PC-3 (cell line): ENCODE measurements at regions not wholly inside any gene's neighbourhood (a gene's known extent, or its start where the extent isn't known, plus 50 kb on each side); places are given as distances from the start of the nearest gene placed in this dataset.
"Not testable (repeated sequence)": the region's sequence is repeated elsewhere in the genome, so short reads cannot be mapped to it uniquely, and the experiment has no call there.

Experiments
- ATAC-seq: fragments of 200-7000 bp; cut with Tn5 transposase; 2 replicates; pipeline ENCODE4 v1.9.1; 2020; ENCODE audit warnings: mild to moderate bottlenecking, moderate library complexity
- BruUV-seq: library from RNA; stranded (reverse); fragments of 400-500 nt; replicated peaks from 2 replicates; lab custom pipeline; 2021; lab: Mats Ljungman, UMichigan
- CTCF ChIA-PET: fragments of 300-600 bp; sonication (Branson Sonifier 250); formaldehyde crosslinking; loops from one replicate; lab custom pipeline; 2022; ENCODE audit warnings: antibody characterized with exemption; lab: Charles Lee
- POLR2A ChIA-PET: fragments of 300-600 bp; sonication (Branson Sonifier 250); formaldehyde crosslinking; loops from one replicate; lab custom pipeline; 2022; ENCODE audit warnings: antibody characterized with exemption; ENCODE audit not compliant: unreplicated experiment; lab: Charles Lee
- DNase-seq: peaks from one replicate; pipeline ENCODE4 v3.0.0-alpha.2; 2015
- H2AFZ ChIP-seq: fragments of 300-600 bp; sonication (generic); 2 replicates; pipeline ENCODE4 v1.6.0; 2016; ENCODE audit warnings: antibody characterized with exemption, low read length
- H3F3A ChIP-seq: fragments of 300-600 bp; sonication (generic); one replicate; pipeline ENCODE4 v1.6.0; 2017; ENCODE audit warnings: antibody characterized with exemption, low read length, control low read depth, mild to moderate bottlenecking; ENCODE audit not compliant: unreplicated experiment
- H3K27ac ChIP-seq: fragments of 300-600 bp; sonication (generic); 2 replicates; pipeline ENCODE4 v1.5.1; 2016; ENCODE audit warnings: mild to moderate bottlenecking, low read length
- H3K27me3 ChIP-seq: fragments of 300-600 bp; sonication (generic); 2 replicates; pipeline ENCODE4 v1.6.1; 2016; ENCODE audit warnings: low read length, mixed read lengths
- H3K36me3 ChIP-seq: fragments of 300-600 bp; sonication (generic); 2 replicates; pipeline ENCODE4 v1.6.1; 2016; ENCODE audit warnings: low read depth, mixed run types, low read length, mixed read lengths
- H3K4me1 ChIP-seq: fragments of 300-600 bp; sonication (generic); 2 replicates; pipeline ENCODE4 v1.5.1; 2016; ENCODE audit warnings: low read length; ENCODE audit not compliant: insufficient read depth
- H3K4me2 ChIP-seq: fragments of 300-600 bp; sonication (generic); 2 replicates; pipeline ENCODE4 v1.6.0; 2016; ENCODE audit warnings: low read length
- H3K4me3 ChIP-seq: fragments of 300-600 bp; sonication (generic); 2 replicates; pipeline ENCODE4 v1.5.1; 2016; ENCODE audit warnings: mild to moderate bottlenecking, low read length, mixed read lengths
- H3K79me2 ChIP-seq: fragments of 300-600 bp; sonication (generic); 2 replicates; pipeline ENCODE4 v1.6.1; 2017; ENCODE audit warnings: low read length, mixed read lengths
- H3K9ac ChIP-seq: fragments of 300-600 bp; sonication (generic); 2 replicates; pipeline ENCODE4 v1.6.0; 2016; ENCODE audit warnings: mild to moderate bottlenecking, low read length
- H3K9me2 ChIP-seq: fragments of 300-600 bp; sonication (generic); replicated peaks from 2 replicates; pipeline ENCODE4 v1.6.1; 2016; ENCODE audit warnings: mixed run types, low read length, mixed read lengths
- H3K9me3 ChIP-seq: fragments of 300-600 bp; sonication (generic); 2 replicates; pipeline ENCODE4 v1.6.1; 2016; ENCODE audit warnings: low read length, mixed read lengths
- H4K20me1 ChIP-seq: fragments of 300-600 bp; sonication (generic); 2 replicates; pipeline ENCODE4 v1.6.1; 2016; ENCODE audit warnings: low read length, mixed read lengths
- CTCF ChIP-seq: fragments of 300-600 bp; sonication (generic); conservative IDR thresholded peaks from 2 replicates; pipeline ENCODE4 v1.5.1; 2017; ENCODE audit warnings: antibody characterized with exemption, low read depth, mild to moderate bottlenecking, low read length
- EZH2 ChIP-seq: fragments of 300-600 bp; sonication (generic); IDR thresholded peaks from one replicate; pipeline ENCODE4 v1.6.1; 2017; ENCODE audit warnings: antibody characterized with exemption, mild to moderate bottlenecking, low read length; ENCODE audit not compliant: unreplicated experiment
- EZH2phosphoT487 ChIP-seq: fragments of 300-600 bp; sonication (generic); IDR thresholded peaks from 2 replicates; pipeline ENCODE4 v1.6.1; 2018; ENCODE audit warnings: mild to moderate bottlenecking, antibody characterized with exemption, low read length, borderline replicate concordance
- intact Hi-C: fragments of 100-400 bp; cut with micrococcal nuclease; formaldehyde crosslinking; loops from 2 replicates; pipeline ENCODE4 v1.9.0; 2023

- H3K4me1 ChIP-seq, result no peaks in the 10 kb centered on the region
- no peaks in the 10 kb centered on the region for H3K9me3 ChIP-seq
- no peaks in the 10 kb centered on the region for H3F3A ChIP-seq
- ATAC-seq (no peak), DNase-seq (no peak)
- no peak overlapping the region for H3K9ac ChIP-seq
- no peak overlapping the region for H3K4me3 ChIP-seq
- H3K27ac ChIP-seq, result no peak overlapping the region
- no peaks in the 10 kb centered on the region for H3K36me3 ChIP-seq
- no peak overlapping the region for H3K4me2 ChIP-seq
- no peaks in the 10 kb centered on the region for H3K79me2 ChIP-seq
- H3K27me3 ChIP-seq, result no peaks in the 10 kb centered on the region
- no peak for TF ChIP-seq EZH2phosphoT487
- TF ChIP-seq EZH2, result no peak
- TF ChIP-seq CTCF, result no peak
- H3K9me2 ChIP-seq, result no peaks in the 10 kb centered on the region
- no peaks in the 10 kb centered on the region for H4K20me1 ChIP-seq
- no TSS peak for BruUV-seq
- CTCF ChIA-PET, result no interaction called here
- POLR2A ChIA-PET, result no interaction called here
- H2AFZ ChIP-seq, result no peak overlapping the region
- intact Hi-C loops, result no loop called here
Measured at GRCh38 chr4:114326358-114326757, 272.2 kb upstream of the UGT8 start.

GRCh38 chr4:114332119-114332518 lies 266.5 kb upstream of the UGT8 start:
- no peaks in the 10 kb centered on the region for H3K4me1 ChIP-seq
- H3K9me3 ChIP-seq, result no peaks in the 10 kb centered on the region
- ATAC-seq, result no peak
- no peaks in the 10 kb centered on the region for H3K27me3 ChIP-seq
- DNase-seq, result no peak
- no peak overlapping the region for H3K27ac ChIP-seq
- no peaks in the 10 kb centered on the region for H4K20me1 ChIP-seq
- H3K36me3 ChIP-seq, result no peaks in the 10 kb centered on the region
- no peak overlapping the region for H3K4me2 ChIP-seq
- H3K79me2 ChIP-seq, result no peaks in the 10 kb centered on the region
- CTCF ChIA-PET, result no interaction called here
- no peak overlapping the region for H3K9ac ChIP-seq
- no peaks in the 10 kb centered on the region for H3K9me2 ChIP-seq
- intact Hi-C loops, result no loop called here
- H3F3A ChIP-seq, result no peaks in the 10 kb centered on the region
- no peak for TF ChIP-seq EZH2phosphoT487
- no peak for TF ChIP-seq CTCF
- no peak for TF ChIP-seq EZH2
- POLR2A ChIA-PET, result no interaction called here
- BruUV-seq, result no TSS peak
- no peak overlapping the region for H3K4me3 ChIP-seq
- H2AFZ ChIP-seq, result no peak overlapping the region

- intact Hi-C loops, H3K27me3 ChIP-seq, H3K9ac ChIP-seq, H4K20me1 ChIP-seq, H3K9me2 ChIP-seq, H3K4me1 ChIP-seq, H3K27ac ChIP-seq, H3K36me3 ChIP-seq, POLR2A ChIA-PET, H3K4me2 ChIP-seq, H2AFZ ChIP-seq, DNase-seq, H3K4me3 ChIP-seq, ATAC-seq, CTCF ChIA-PET, H3F3A ChIP-seq, BruUV-seq, H3K9me3 ChIP-seq, H3K79me2 ChIP-seq: not testable (repeated sequence)
Measured at GRCh38 chr4:114334363-114334762, 264.2 kb upstream of the UGT8 start.
